ENCODE measurements at regions not wholly inside any gene's neighbourhood (a gene's known extent, or its start where the extent isn't known, plus 50 kb on each side); places are given as distances from the start of the nearest gene placed in this dataset.

DNA sequence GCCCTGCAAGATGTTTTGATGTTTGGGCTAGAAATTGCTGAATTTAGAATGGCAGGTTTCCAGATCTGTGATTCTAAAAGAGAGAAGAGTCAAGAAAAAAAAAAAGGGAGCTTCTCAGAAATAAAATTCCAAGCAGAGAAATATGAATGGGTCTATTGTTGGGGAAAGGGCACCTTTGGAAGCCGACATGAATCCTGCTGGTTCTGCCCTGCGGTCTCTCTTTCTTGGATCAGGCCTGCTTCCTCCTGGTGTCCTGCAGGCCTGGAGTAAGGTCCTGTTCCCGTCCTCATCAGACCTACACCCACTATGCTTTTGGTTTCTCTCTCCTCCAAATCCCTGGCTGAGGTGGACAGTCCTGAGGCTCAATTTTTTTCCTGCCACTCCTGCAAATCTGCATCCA, 109.8 kb upstream of the TRIM2 start:
- TF ChIP-seq, protein P1, sequence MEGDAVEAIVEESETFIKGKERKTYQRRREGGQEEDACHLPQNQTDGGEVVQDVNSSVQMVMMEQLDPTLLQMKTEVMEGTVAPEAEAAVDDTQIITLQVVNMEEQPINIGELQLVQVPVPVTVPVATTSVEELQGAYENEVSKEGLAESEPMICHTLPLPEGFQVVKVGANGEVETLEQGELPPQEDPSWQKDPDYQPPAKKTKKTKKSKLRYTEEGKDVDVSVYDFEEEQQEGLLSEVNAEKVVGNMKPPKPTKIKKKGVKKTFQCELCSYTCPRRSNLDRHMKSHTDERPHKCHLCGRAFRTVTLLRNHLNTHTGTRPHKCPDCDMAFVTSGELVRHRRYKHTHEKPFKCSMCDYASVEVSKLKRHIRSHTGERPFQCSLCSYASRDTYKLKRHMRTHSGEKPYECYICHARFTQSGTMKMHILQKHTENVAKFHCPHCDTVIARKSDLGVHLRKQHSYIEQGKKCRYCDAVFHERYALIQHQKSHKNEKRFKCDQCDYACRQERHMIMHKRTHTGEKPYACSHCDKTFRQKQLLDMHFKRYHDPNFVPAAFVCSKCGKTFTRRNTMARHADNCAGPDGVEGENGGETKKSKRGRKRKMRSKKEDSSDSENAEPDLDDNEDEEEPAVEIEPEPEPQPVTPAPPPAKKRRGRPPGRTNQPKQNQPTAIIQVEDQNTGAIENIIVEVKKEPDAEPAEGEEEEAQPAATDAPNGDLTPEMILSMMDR (IDR thresholded peaks at IDR 0.05), result no peak
- no peak for TF ChIP-seq POLR2A (IDR thresholded peaks at IDR 0.05)

All from esophagus squamous epithelium (tissue), 4 donors.